Stimulated activated CD8-positive, alpha-beta memory T cell treated with anti-CD3 and anti-CD28 coated beads, Interleukin-4, amount 100 ng/mL, for 1 hour (primary cell): ENCODE measurements at regions not wholly inside any gene's neighbourhood (a gene's known extent, or its start where the extent isn't known, plus 50 kb on each side); places are given as distances from the start of the nearest gene placed in this dataset.
"Not testable (repeated sequence)": the region's sequence is repeated elsewhere in the genome, so short reads cannot be mapped to it uniquely, and the experiment has no call there.

Experiments
- DNase-seq, 2 donors: peaks; one replicate each; pipeline ENCODE4 v3.0.0-alpha.2; 2020; ENCODE audit warnings: low read depth in 2 of 2, low spot score in 1 of 2

DNA sequence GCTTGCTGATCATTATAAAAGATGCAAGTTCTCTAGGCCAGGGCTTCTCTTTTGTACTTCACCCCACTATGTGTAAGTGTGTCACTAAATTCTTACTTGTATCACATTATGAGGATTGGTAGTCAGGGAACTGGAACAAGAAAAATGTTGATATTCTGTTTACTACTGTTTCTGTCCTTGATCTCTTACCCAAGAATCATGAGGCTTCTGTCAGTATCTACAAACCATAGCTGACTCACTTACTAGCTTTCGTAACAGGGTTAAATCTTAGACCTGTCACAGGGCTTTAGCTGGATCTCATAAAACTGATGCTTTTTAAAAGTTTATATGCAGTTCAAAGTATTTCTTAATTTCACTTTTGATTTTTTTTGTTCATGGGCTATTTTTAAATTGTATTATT, 681.2 kb downstream of the PLPP3 start:
- no peak for DNase-seq

- no peak for DNase-seq
Observed at GRCh38 chr1:55896210-55896609, 681.0 kb upstream of the USP24 start.

GRCh38 chr1:55894521-55894920, 679.4 kb upstream of the USP24 start:
- DNase-seq, result no peak

GRCh38 chr1:55893155-55893554, 678.0 kb upstream of the USP24 start:
- DNase-seq, result no peak

DNA sequence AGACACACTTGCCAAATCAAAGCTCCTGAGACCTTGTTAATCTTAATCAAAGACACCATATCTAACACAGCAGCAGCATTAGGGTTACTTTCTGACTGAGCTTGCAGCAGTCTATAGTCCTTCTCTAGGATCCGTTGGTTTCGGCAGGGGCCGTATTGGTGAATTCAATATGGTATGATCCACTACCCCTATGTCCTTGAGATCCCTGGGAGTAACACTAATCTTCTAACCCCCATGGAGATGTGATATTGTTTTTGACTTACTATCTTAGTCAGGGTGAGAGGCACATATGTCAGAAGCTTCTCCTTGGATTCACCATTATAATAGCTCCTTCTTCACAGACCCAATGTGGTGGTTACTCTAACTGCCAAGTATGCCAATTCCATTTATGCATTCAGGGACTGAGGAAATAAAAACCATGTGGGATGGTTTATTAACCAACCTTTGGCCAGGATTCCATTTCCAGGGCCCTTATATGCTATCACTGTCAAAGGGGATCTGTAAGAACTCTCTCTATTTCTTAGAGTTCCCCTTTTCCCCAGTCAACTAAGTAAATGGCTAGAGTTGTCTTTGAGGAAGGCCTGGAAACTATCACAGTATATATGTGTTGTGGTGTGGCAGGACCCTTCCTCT, 673.6 kb upstream of the USP24 start:
- no peak for DNase-seq

GRCh38 chr1:55886856-55887712, 671.9 kb upstream of the USP24 start:
- no peak for DNase-seq

- no peak for DNase-seq
Observed at GRCh38 chr1:55885619-55886018, 670.5 kb upstream of the USP24 start.

- DNase-seq, result no peak
Observed at GRCh38 chr1:55882931-55883330, 667.8 kb upstream of the USP24 start.

DNA sequence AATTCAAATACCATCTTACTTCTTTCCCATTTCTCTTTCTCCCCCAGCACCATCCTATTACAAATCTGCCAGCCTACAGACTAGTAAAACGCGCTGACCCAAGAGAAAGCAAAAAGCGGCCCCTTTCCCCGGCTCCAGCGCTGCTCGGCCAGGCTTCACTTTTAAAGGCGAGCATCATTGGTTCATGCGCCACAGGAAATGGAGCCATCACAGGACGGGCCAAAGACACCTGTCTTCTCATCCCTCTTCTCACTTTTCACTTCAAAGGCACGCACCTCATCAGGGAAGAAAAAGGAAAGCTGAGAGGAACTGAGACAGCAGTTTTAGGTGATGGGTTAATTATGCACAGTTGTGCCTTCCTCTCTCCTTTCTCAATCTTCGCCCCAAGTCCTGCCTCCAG, 664.2 kb upstream of the USP24 start:
- no peak for DNase-seq

DNA sequence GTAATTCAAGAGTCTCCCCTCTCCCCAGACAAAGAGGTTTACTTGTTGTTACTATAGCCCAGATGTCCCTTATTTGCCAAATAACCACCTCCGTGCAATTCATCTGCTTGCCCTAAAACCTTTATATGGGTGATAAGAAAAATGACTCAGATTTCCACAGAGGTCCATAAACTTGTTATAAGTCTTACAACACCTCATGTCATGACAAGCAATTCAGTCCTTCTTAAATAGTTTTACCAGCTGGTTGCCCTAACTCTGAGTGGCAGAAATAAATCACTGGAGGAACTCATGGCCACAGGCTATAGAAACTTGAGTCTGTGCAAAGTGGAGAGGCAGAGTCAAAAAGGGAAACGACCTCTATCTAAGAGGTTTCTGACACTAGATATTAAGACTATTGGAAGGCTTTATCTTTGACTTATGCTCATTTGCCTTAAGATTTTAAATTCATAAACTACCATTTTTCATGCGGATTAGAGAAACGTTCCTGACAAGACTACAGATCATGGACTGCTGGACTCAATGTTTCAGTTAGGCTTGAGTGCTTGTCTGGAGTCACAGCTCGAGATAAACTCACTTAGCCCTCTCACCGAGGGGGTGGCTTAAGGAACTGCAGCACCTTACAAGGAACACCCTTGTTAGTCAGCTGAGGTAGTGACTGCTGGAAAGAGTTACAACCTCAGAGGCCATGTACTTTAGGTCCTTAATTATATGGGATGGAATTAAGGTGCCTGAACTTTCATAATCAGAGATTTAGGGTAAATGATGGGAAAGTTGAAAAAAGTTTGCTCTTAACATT, 662.5 kb upstream of the USP24 start:
- DNase-seq, result no peak

DNA sequence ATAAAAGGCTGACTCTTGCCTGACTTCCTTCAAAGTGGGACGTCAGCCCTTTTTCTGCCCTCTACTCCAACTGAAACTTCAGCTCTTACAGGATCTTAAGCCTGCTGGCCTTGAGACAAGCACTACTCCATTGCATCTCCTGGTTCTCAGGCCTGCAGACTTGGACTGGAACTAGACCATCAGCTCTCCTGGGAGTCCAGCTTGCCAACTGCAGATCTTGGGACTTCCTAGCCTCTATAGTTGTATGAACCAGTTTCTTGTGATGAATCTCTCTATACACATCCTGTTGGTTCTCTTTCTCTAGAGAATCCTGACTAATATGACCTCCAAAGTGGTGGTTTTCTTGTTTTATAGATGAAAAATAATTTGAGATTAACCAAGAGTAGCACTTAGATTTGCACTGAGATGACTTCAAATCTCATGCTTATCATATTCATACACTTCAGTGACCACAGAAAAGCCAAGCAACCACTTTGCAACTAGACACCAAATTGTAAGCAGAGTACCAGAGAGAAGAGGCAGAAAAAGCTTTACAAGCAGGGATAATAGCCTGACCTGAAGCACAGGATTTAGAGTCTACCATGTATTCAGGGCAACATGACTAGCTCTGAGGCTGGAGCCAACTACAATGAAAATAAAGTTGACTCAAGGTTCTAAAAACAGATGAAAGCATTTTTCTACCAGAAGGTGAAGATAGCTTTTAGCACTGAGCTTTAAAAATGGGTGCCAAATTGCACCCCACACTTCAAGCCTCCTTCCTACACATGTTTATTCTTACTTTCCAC, 661.3 kb upstream of the USP24 start:
- DNase-seq, result no peak

DNA sequence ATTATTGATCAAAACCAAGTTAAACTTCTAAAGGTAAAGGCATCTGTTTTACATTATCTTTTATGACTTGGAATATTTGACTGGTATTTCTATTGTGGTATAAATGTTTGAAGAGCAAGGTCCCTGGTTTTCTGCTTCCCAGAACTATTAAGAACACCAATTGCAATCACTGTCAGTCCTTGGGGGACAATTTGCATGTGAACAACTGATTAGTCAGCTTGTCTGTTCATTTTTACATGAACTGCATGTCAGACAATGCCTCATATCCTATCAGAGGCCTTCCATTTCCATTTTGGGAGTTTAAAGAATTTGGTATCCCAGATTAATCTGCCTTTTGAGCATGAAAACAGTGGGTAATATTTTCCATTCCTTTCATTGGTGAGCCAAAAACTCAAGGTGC, 654.9 kb upstream of the USP24 start:
- DNase-seq, result no peak

GRCh38 chr1:55869065-55869464, 653.9 kb upstream of the USP24 start:
- DNase-seq, result no peak

- no peak for DNase-seq
Observed at GRCh38 chr1:55868026-55868425, 652.9 kb upstream of the USP24 start.

- DNase-seq, result no peak
Observed at GRCh38 chr1:55867304-55867843, 652.2 kb upstream of the USP24 start.

DNA sequence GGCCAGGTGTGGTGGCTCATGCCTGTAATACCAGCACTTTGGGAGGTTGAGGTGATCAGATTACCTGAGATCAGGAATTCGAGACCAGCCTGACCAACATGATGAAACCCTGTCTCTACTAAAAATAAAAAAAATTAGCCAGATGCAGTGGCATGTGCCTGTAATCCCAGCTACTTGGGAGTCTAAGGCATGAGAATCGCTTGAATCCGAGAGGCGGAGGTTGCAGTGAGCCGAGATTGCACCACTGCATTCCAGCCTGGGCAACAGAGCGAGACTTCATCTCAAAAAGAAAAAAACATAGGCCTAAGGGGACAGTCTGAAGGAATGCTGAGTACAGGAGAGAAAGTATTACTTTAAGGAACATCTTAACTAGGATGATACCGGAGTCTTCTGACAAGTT, 650.6 kb upstream of the USP24 start:
- not testable (repeated sequence) for DNase-seq

- DNase-seq, result no peak
Observed at GRCh38 chr1:55864251-55864650, 649.1 kb upstream of the USP24 start.

GRCh38 chr1:55861676-55862340, 646.6 kb upstream of the USP24 start:
- no peak for DNase-seq

- no peak for DNase-seq
Observed at GRCh38 chr1:55860798-55861519, 645.8 kb upstream of the USP24 start.

GRCh38 chr1:55860326-55860725, 645.2 kb upstream of the USP24 start:
- no peak for DNase-seq
